K562 (cell line): ENCODE measurements at regions not wholly inside any gene's neighbourhood (a gene's known extent, or its start where the extent isn't known, plus 50 kb on each side); places are given as distances from the start of the nearest gene placed in this dataset.

ENCODE experiments used
- ATAC-seq: fragments of 200-7000 bp; cut with Tn5 transposase; 3 replicates; pipeline ENCODE4 v1.9.1; 2020; ENCODE audit warnings: moderate library complexity
- BruUV-seq: library from RNA; stranded (reverse); fragments of 400-500 nt; replicated peaks from 2 replicates; lab custom pipeline; 2021; lab: Mats Ljungman, UMichigan
- CTCF ChIA-PET: fragments of 300-600 bp; formaldehyde crosslinking; extraction: SDS; loops from one replicate; lab custom pipeline; 2021; ENCODE audit warnings: low intra/inter-chr PET ratio; lab: Yijun Ruan, JAX
- POLR2A ChIA-PET: fragments of 300-600, 350-650 bp; sonication (Branson Sonifier 250); formaldehyde crosslinking; extraction: SDS; loops from one replicate; lab custom pipeline; 2021; ENCODE audit warnings: antibody characterized with exemption, inconsistent platforms; lab: Yijun Ruan, JAX
- DNase-seq, 4 experiments: peaks; one replicate each; pipeline versions ENCODE4 v3.0.0 to v3.0.0-alpha.2; 2011 to 2018; ENCODE audit warnings: low spot score in 3 of 4, mixed read lengths in 3 of 4; ENCODE audit errors: extremely low read depth in 1 of 4
- FAIRE-seq: peaks from 2 replicates; lab custom pipeline; 2011; peaks lifted over from hg19 to GRCh38; lab: Jason Lieb, UNC
- H2AFZ ChIP-seq: 2 replicates; pipeline ENCODE4 v1.6.0; 2011; ENCODE audit warnings: low read depth, low read length, control low read depth, inconsistent platforms
- H3K27ac ChIP-seq: fragments of 200-600 bp; 3 replicates; pipeline ENCODE4 v1.8.0; 2011; ENCODE audit warnings: low read depth, mild to moderate bottlenecking, control low read depth, inconsistent platforms, low read length, moderate library complexity, mixed read lengths; ENCODE audit errors: extremely low read depth
- H3K27me3 ChIP-seq, 2 experiments: fragments of 300-600 bp in 1 of 2; 2 replicates in 1 of 2; 3 replicates in 1 of 2; pipeline versions ENCODE4 v1.6.0 to v1.8.0; 2011; ENCODE audit warnings: inconsistent platforms in 2 of 2, low read length in 2 of 2, mild to moderate bottlenecking in 1 of 2, mixed read lengths in 1 of 2, moderate library complexity in 1 of 2; ENCODE audit not compliant: control insufficient read depth in 2 of 2, insufficient read depth in 2 of 2
- H3K36me3 ChIP-seq: fragments of 300-600 bp; 3 replicates; pipeline ENCODE4 v1.8.0; 2011; ENCODE audit warnings: mild to moderate bottlenecking, low read length, inconsistent platforms; ENCODE audit not compliant: control insufficient read depth, insufficient read depth
- H3K4me1 ChIP-seq, 2 experiments: fragments of 200-600 bp in 1 of 2; replicated peaks in 1 of 2; 2 replicates in 1 of 2; 3 replicates in 1 of 2; pipeline versions ENCODE4 v1.5.1 to v1.8.0; 2011; ENCODE audit warnings: inconsistent platforms in 2 of 2, low read length in 2 of 2, mild to moderate bottlenecking in 1 of 2, mixed read lengths in 1 of 2, moderate library complexity in 1 of 2; ENCODE audit not compliant: control insufficient read depth in 2 of 2, insufficient read depth in 2 of 2
- H3K4me2 ChIP-seq: 2 replicates; pipeline ENCODE4 v1.6.1; 2011; ENCODE audit warnings: low read length, control low read depth, inconsistent platforms, mixed read lengths; ENCODE audit not compliant: insufficient read depth
- H3K4me3 ChIP-seq: fragments of 200-600 bp; sonication (generic), shearing (Covaris generic); 2 replicates; pipeline ENCODE4 v1.5.1; 2016; ENCODE audit warnings: control low read depth, inconsistent platforms
- H3K79me2 ChIP-seq: fragments of 200-600 bp; 3 replicates; pipeline ENCODE4 v1.8.0; 2011; ENCODE audit warnings: low read length, inconsistent platforms; ENCODE audit not compliant: control insufficient read depth, insufficient read depth
- H3K9ac ChIP-seq, 2 experiments: 2 replicates each; pipeline versions ENCODE4 v1.6.0 to v1.6.1; 2011; ENCODE audit warnings: low read depth in 2 of 2, low read length in 2 of 2, control low read depth in 1 of 2, inconsistent platforms in 1 of 2, mild to moderate bottlenecking in 1 of 2, mixed read lengths in 1 of 2; ENCODE audit not compliant: insufficient read depth in 1 of 2
- H3K9me1 ChIP-seq: one replicate; pipeline ENCODE4 v1.6.0; 2011; ENCODE audit warnings: inconsistent platforms, mild to moderate bottlenecking, low read length, moderate library complexity; ENCODE audit not compliant: control insufficient read depth, insufficient read depth
- H3K9me3 ChIP-seq: replicated peaks from 2 replicates; pipeline ENCODE4 v1.5.1; 2011; ENCODE audit warnings: low read depth, low read length, inconsistent platforms; ENCODE audit not compliant: control insufficient read depth, insufficient read depth
- H4K20me1 ChIP-seq: replicated peaks from 2 replicates; pipeline ENCODE4 v1.6.1; 2011; ENCODE audit warnings: low read length, inconsistent platforms, mixed read lengths; ENCODE audit not compliant: control insufficient read depth, insufficient read depth
- GTF2E2 ChIP-seq: fragments of 200-800 bp; sonication (Bioruptor generic); IDR thresholded peaks from 2 replicates; pipeline ENCODE4 v1.6.1; 2016; ENCODE audit warnings: missing genetic modification characterization, missing compliant biosample characterization
- ID3 ChIP-seq, 2 experiments: fragments of 250-450 bp in 1 of 2; fragments of 450-650 bp in 1 of 2; sonication (Bioruptor Pico) in 1 of 2; IDR thresholded peaks; 2 replicates each; pipeline versions ENCODE4 v1.6.1 to v1.8.0; 2016 to 2021; ENCODE audit warnings: mild to moderate bottlenecking in 2 of 2, moderate library complexity in 2 of 2, missing compliant biosample characterization in 1 of 2, missing genetic modification characterization in 1 of 2
- KDM2B ChIP-seq: fragments of 250-450 bp; sonication (Bioruptor Pico); IDR thresholded peaks from 2 replicates; pipeline ENCODE4 v1.8.0; 2021; ENCODE audit warnings: mild to moderate bottlenecking, moderate library complexity
- PKNOX1 ChIP-seq: fragments of 450-650 bp; IDR thresholded peaks from 2 replicates; pipeline ENCODE4 v1.6.1; 2016
- SRSF7 ChIP-seq: fragments of 200-400 bp; formaldehyde crosslinking; optimal IDR thresholded peaks from 2 replicates; pipeline ENCODE3; 2017; ENCODE audit warnings: mild to moderate bottlenecking, low read depth, low read length
- TCF3 ChIP-seq: sonication (generic); formaldehyde crosslinking; IDR thresholded peaks from 2 replicates; pipeline ENCODE4 v1.4.0; 2020; ENCODE audit warnings: mild to moderate bottlenecking, missing genetic modification reagents
- TCFL5 ChIP-seq: fragments of 250-450 bp; sonication (Bioruptor Pico); conservative IDR thresholded peaks from 2 replicates; pipeline ENCODE4 v1.6.1; 2021; ENCODE audit warnings: mild to moderate bottlenecking, moderate library complexity, matching md5 sums
- XRCC5 ChIP-seq: fragments of 200-400 bp; formaldehyde crosslinking; IDR thresholded peaks from 2 replicates; pipeline ENCODE4 v1.6.1; 2017; ENCODE audit warnings: low read depth, mild to moderate bottlenecking, low read length
- ZBTB12 ChIP-seq: fragments of 250-450 bp; sonication (Bioruptor Pico); IDR thresholded peaks from 2 replicates; pipeline ENCODE4 v1.4.0; 2020
- ZNF444 ChIP-seq: fragments of 250-450 bp; sonication (Bioruptor Pico); IDR thresholded peaks from 2 replicates; pipeline ENCODE4 v1.4.0; 2020; ENCODE audit warnings: mild to moderate bottlenecking, moderate library complexity
- ZNF740 ChIP-seq, 3 experiments: fragments of 200-800 bp in 1 of 3; sonication (Bioruptor generic) in 1 of 3; sonication (generic) in 1 of 3; formaldehyde crosslinking in 1 of 3; IDR thresholded peaks; 2 replicates each; pipeline versions ENCODE4 v1.6.1 to v1.8.0; 2016 to 2022; ENCODE audit warnings: mild to moderate bottlenecking in 2 of 3, missing compliant biosample characterization in 2 of 3, missing genetic modification characterization in 2 of 3, missing genetic modification reagents in 1 of 3
- ZNF766 ChIP-seq: fragments of 200-800 bp; sonication (Bioruptor generic); conservative IDR thresholded peaks from 2 replicates; pipeline ENCODE4 v1.6.1; 2016; ENCODE audit warnings: missing genetic modification characterization, missing compliant biosample characterization
- WGBS: fragments of 100-300 bp; shearing (Covaris generic); methylation state at CpG from one replicate; pipeline ENCODE4 v1.1.6; 2016; ENCODE audit warnings: low coverage, mixed read lengths; ENCODE audit not compliant: insufficient coverage; ENCODE audit errors: missing lambda C conversion rate; 5-methylcytosine and 5-hydroxymethylcytosine counted together
- in situ Hi-C: fragments of 300-500 bp; cut with MboI; formaldehyde crosslinking; loops from 4 replicates; pipeline ENCODE4 v1.15.0; 2018; ENCODE audit warnings: inconsistent platforms, mixed read lengths
- intact Hi-C: fragments of 100-400 bp; cut with micrococcal nuclease; formaldehyde crosslinking; loops from 2 replicates; pipeline ENCODE4 v1.14.2; 2022
- TF ChIP-seq, protein P1 (sequence below): IDR thresholded peaks from 2 replicates; pipeline ENCODE4 v1.6.1; 2012; ENCODE audit warnings: low read depth, low read length, improper control_type of control experiment, borderline replicate concordance
- TF ChIP-seq, protein P2 (sequence below): sonication (generic); formaldehyde crosslinking; IDR thresholded peaks from 2 replicates; pipeline ENCODE4 v1.8.0; 2023; ENCODE audit warnings: mild to moderate bottlenecking, missing genetic modification reagents

GRCh38 chr22:48156603-48157355 lies 1394.3 kb downstream of the TBC1D22A start:
- no peaks in the 10 kb centered on the region for H3K79me2 ChIP-seq
- ATAC-seq (no peak), DNase-seq (no peak), FAIRE-seq (no peak)
- H3K9me1 ChIP-seq, result no peaks in the 10 kb centered on the region
- no peaks in the 10 kb centered on the region for H4K20me1 ChIP-seq
- BruUV-seq, result no TSS peak
- no peaks in the 10 kb centered on the region; a peak in 1 of 5 replicates for H3K27me3 ChIP-seq
- intact Hi-C loops (no loop called here), in situ Hi-C loops (no loop called here)
- H3K36me3 ChIP-seq, result no peaks in the 10 kb centered on the region
- H3K4me1 ChIP-seq, result no peaks in the 10 kb centered on the region
- no peak overlapping the region for H3K4me2 ChIP-seq
- H3K4me3 ChIP-seq, result no peak overlapping the region
- H3K9ac ChIP-seq, result no peak overlapping the region
- no peak overlapping the region for H3K27ac ChIP-seq
- no peak overlapping the region for H2AFZ ChIP-seq
- no peaks in the 10 kb centered on the region for H3K9me3 ChIP-seq
- POLR2A ChIA-PET, result no interaction called here
- WGBS, result 0% methylated on average over 12 of the region's 12 CpGs
- CTCF ChIA-PET, result no interaction called here
- TF ChIP-seq, protein P1, sequence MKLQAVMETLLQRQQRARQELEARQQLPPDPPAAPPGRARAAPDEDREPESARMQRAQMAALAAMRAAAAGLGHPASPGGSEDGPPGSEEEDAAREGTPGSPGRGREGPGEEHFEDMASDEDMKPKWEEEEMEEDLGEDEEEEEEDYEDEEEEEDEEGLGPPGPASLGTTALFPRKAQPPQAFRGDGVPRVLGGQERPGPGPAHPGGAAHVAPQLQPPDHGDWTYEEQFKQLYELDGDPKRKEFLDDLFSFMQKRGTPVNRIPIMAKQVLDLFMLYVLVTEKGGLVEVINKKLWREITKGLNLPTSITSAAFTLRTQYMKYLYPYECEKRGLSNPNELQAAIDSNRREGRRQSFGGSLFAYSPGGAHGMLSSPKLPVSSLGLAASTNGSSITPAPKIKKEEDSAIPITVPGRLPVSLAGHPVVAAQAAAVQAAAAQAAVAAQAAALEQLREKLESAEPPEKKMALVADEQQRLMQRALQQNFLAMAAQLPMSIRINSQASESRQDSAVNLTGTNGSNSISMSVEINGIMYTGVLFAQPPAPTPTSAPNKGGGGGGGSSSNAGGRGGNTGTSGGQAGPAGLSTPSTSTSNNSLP, result no peak
- TF ChIP-seq XRCC5, result no peak
- TF ChIP-seq PKNOX1, result no peak
- TF ChIP-seq ID3 (CRISPR knock-in tag; IDR thresholded peaks at IDR 0.05), result no peak
- no peak for TF ChIP-seq ID3 (tag; IDR thresholded peaks at IDR 0.05)
- no peak for TF ChIP-seq SRSF7
- no peak for TF ChIP-seq ZNF740 (CRISPR knock-in tag; IDR thresholded peaks at IDR 0.05)
- TF ChIP-seq ZNF740 (tag; IDR thresholded peaks at IDR 0.05), result no peak
- TF ChIP-seq ZNF766, result no peak
- TF ChIP-seq GTF2E2 (tag), result no peak
- no peak for TF ChIP-seq ZNF444
- no peak for TF ChIP-seq TCF3 (CRISPR knock-in tag)
- no peak for TF ChIP-seq TCFL5 (CRISPR knock-in tag)
- TF ChIP-seq ZBTB12 (CRISPR knock-in tag), result no peak
- TF ChIP-seq KDM2B (CRISPR knock-in tag), result no peak
- TF ChIP-seq, protein P2, sequence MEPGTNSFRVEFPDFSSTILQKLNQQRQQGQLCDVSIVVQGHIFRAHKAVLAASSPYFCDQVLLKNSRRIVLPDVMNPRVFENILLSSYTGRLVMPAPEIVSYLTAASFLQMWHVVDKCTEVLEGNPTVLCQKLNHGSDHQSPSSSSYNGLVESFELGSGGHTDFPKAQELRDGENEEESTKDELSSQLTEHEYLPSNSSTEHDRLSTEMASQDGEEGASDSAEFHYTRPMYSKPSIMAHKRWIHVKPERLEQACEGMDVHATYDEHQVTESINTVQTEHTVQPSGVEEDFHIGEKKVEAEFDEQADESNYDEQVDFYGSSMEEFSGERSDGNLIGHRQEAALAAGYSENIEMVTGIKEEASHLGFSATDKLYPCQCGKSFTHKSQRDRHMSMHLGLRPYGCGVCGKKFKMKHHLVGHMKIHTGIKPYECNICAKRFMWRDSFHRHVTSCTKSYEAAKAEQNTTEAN (CRISPR knock-in tag), result no peak
